Mesodermal cell (in vitro differentiated cells): ENCODE measurements at regions not wholly inside any gene's neighbourhood (a gene's known extent, or its start where the extent isn't known, plus 50 kb on each side); places are given as distances from the start of the nearest gene placed in this dataset.

ENCODE experiments used
- H3K27ac ChIP-seq: 2 replicates; pipeline ENCODE4 v1.7.0; 2013; ENCODE audit warnings: mild to moderate bottlenecking, low read depth, low read length, moderate library complexity; ENCODE audit not compliant: severe bottlenecking
- H3K36me3 ChIP-seq: 2 replicates; pipeline ENCODE4 v1.7.1; 2013; ENCODE audit warnings: mild to moderate bottlenecking, low read length, moderate library complexity; ENCODE audit not compliant: control insufficient read depth, insufficient read depth
- H3K4me1 ChIP-seq: one replicate; pipeline ENCODE4 v1.7.1; 2013; ENCODE audit warnings: mild to moderate bottlenecking, low read length; ENCODE audit not compliant: insufficient read depth, control insufficient read depth, poor library complexity, severe bottlenecking
- H3K4me3 ChIP-seq: 2 replicates; pipeline ENCODE4 v1.7.0; 2013; ENCODE audit warnings: low read length, control low read depth, mild to moderate bottlenecking; ENCODE audit not compliant: insufficient read depth, poor library complexity, severe bottlenecking; ENCODE audit errors: extremely low read depth
- H3K9me3 ChIP-seq: 2 replicates; pipeline ENCODE4 v1.7.1; 2013; ENCODE audit warnings: mild to moderate bottlenecking, low read length, moderate library complexity; ENCODE audit not compliant: control insufficient read depth
- WGBS, 2 experiments: methylation state at CpG; one replicate each; pipeline ENCODE4 v1.1.5; 2013; ENCODE audit warnings: missing lambda C conversion rate in 2 of 2; ENCODE audit not compliant: insufficient coverage in 2 of 2; 5-methylcytosine and 5-hydroxymethylcytosine counted together

DNA sequence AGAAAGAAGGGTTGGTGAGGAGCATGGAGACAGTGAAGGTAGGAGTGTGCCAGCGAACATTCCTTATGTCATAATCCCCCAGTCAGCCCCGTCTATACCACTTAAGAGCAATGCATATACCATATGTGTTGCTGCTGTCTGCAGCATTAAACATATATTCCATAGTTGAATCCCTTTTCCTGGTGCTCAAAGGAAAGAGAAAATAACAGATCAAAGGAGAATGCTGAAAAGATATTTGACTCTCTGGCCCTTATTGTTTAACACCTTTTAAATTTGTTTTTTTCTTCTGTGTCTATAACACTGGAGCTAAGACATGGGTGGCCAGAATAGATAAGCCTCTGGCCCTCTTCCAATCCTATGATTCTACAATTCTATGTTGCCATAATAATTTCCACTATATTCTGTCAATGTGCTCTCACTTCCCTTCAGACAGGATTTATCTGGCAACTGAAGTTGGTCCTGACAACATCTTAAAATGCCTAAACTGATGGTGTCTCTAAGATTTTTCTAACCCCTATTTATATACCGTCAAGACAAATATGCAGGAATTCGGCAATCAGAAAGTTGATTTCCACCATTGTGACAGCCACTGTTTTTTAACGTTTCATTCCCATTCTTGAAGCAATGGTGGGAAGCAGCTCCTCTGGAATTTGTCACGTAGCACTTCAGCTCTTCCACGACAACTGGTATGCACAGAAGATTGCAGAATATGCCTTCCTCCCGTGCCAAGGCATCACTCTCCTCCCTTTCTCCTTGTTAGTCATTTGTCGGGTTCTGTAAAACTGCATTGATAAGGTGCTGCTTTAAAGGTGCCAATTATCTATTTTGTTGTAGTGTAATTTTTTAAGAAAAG lies 204.7 kb downstream of the BCAT1 start:
- Histone ChIP-seq H3K4me1 (peaks cover 32% of the 10 kb centered on the region), H3K27ac (peak overlapping the region; percentile 57)
- WGBS, 2 experiments: 54 to 56% methylated on average over 4 to 5 of the region's 9 CpGs

GRCh38 chr12:24742378-24742777 lies 206.5 kb downstream of the BCAT1 start:
- no peaks in the 10 kb centered on the region for H3K9me3 ChIP-seq
- peaks cover 37% of the 10 kb centered on the region for H3K4me1 ChIP-seq
- 86 to 96% methylated on average over 3 to 5 of the region's 5 CpGs for WGBS, 2 experiments
- no peaks in the 10 kb centered on the region for H3K36me3 ChIP-seq
- no peak overlapping the region for H3K4me3 ChIP-seq
- no peak overlapping the region for H3K27ac ChIP-seq

More for the DNA sequence above, 204.7 kb downstream of the BCAT1 start:
- Histone ChIP-seq H3K4me3 (no peak overlapping the region), H3K36me3 (no peaks in the 10 kb centered on the region), H3K9me3 (no peaks in the 10 kb centered on the region)

GRCh38 chr12:24741216-24741615 lies 207.7 kb downstream of the BCAT1 start:
- 90 to 93% methylated on average over 8 to 9 of the region's 9 CpGs for WGBS, 2 experiments
- no peak overlapping the region for H3K27ac ChIP-seq
- peaks cover 40% of the 10 kb centered on the region for H3K4me1 ChIP-seq
- H3K9me3 ChIP-seq: no peaks in the 10 kb centered on the region
- no peak overlapping the region for H3K4me3 ChIP-seq
- no peaks in the 10 kb centered on the region for H3K36me3 ChIP-seq

DNA sequence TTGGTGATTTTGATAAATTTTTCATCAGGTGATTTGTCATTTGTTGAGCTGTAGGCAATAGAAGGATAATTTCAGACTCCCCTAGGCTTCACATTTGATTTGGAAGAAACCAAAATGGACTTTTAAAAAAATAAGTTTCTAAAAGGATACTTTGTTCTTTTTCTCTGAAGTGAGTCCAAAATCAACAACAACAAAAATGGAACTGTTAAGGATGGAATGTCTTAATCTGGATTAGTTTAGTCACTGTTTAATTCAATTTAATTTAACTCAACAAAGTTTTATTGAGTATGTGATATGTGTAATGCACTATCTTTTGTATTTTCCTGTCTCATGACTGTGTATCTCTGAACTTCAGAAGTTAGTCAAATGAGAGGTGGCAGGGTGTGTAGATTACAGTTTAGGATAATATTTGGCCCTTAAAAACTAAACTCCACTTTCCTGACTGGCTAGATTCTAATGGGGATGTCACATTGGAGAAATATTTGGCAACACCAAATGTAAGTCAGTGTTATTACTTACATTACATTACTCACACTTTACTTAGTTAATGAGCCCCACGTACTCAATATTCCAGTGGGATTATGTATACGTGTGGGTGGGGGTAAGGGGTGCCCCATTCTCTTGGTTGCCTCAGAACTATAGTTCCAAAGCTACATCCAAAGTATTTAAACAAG lies 209.7 kb downstream of the BCAT1 start:
- H3K4me3 ChIP-seq: no peak overlapping the region
- H3K9me3 ChIP-seq: no peaks in the 10 kb centered on the region
- WGBS, 2 experiments: no CpG with 5 or more reads among the region's 2 CpGs
- H3K36me3 ChIP-seq: no peaks in the 10 kb centered on the region
- peaks cover 32% of the 10 kb centered on the region for H3K4me1 ChIP-seq
- H3K27ac ChIP-seq: no peak overlapping the region

GRCh38 chr12:24738441-24738840 lies 210.5 kb downstream of the BCAT1 start:
- Histone ChIP-seq H3K36me3 (no peaks in the 10 kb centered on the region), H3K4me1 (peaks cover 26% of the 10 kb centered on the region), H3K27ac (peak overlapping the region; percentile 30), H3K4me3 (no peak overlapping the region), H3K9me3 (no peaks in the 10 kb centered on the region)
- WGBS, 2 experiments: no CpG with 5 or more reads among the region's 2 CpGs

DNA sequence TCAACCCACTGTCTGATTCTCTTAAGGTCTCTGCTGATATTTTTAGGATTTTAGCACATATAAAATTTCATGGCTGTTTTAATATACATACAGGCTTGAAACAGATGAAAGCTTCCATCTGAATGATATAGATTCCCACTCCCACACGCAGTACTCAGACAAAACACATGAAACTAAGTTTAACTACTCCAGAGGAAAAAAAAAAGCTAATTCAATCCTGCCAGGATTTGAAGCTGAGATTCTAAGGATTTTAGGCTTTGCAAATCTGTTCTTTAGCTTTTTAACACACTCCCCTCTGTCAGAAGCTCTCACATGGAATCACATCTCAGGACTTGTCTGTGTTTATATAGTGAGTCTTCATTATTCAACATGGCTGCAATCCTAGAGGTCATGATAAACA lies 217.3 kb downstream of the BCAT1 start:
- WGBS, 2 experiments: no CpG with 5 or more reads among the region's 1 CpG
- Histone ChIP-seq H3K36me3 (no peaks in the 10 kb centered on the region), H3K4me1 (no peaks in the 10 kb centered on the region), H3K4me3 (no peak overlapping the region), H3K27ac (no peak overlapping the region), H3K9me3 (no peaks in the 10 kb centered on the region)

GRCh38 chr12:24730489-24730896 lies 218.4 kb downstream of the BCAT1 start:
- H3K27ac ChIP-seq: no peak overlapping the region
- no peaks in the 10 kb centered on the region for H3K4me1 ChIP-seq
- no peak overlapping the region for H3K4me3 ChIP-seq
- H3K36me3 ChIP-seq: no peaks in the 10 kb centered on the region
- H3K9me3 ChIP-seq: no peaks in the 10 kb centered on the region
- 100% methylated on average over 1 of the region's 1 CpG; no CpG with 5 or more reads in 1 of the 2 experiments for WGBS, 2 experiments

DNA sequence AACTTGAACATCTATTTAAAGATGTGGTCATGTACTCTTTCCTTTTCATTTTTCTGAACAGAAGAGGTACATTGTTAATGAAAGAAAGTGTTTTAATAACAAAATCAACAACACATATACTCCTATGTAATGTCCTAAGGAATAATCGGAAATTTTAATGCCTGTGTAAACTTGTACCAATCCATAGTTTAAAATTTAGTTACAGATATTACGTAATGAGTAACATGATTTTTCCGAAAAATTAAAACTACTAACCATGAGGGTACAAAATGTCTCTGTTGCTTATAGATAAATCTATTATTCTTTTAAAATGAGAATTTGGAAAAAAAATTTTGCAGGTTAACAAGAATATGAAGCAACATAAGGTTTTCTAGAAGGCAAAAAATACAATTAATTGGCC lies 220.1 kb downstream of the BCAT1 start:
- no CpG with 5 or more reads among the region's 3 CpGs for WGBS, 2 experiments
- Histone ChIP-seq H3K27ac (no peak overlapping the region), H3K36me3 (no peaks in the 10 kb centered on the region), H3K4me1 (no peaks in the 10 kb centered on the region), H3K9me3 (no peaks in the 10 kb centered on the region), H3K4me3 (no peak overlapping the region)

DNA sequence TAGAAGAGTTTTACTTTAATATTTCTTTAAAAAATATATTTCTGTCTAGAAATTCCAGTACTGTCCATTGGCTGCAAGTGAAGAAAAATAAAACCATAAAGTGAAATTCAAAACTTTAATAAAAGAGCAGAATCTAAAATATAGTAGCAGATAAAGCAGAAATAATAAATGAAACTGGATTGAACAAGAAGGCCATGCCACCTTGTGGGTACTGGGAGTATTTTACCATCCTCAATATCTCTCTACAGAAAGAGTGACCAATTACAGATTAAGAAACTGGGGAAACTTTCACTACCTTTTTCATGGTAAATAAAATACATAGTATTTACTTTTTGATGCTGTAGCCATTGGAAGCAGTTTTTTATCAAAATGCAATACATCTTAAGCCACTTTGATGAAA lies 220.5 kb downstream of the BCAT1 start:
- H3K9me3 ChIP-seq: no peaks in the 10 kb centered on the region
- no peak overlapping the region for H3K4me3 ChIP-seq
- no peaks in the 10 kb centered on the region for H3K4me1 ChIP-seq
- H3K36me3 ChIP-seq: no peaks in the 10 kb centered on the region
- no peak overlapping the region for H3K27ac ChIP-seq

GRCh38 chr12:24725616-24726015 lies 223.3 kb downstream of the BCAT1 start:
- no peaks in the 10 kb centered on the region for H3K4me1 ChIP-seq
- no peak overlapping the region for H3K4me3 ChIP-seq
- peaks cover 15% of the 10 kb centered on the region for H3K9me3 ChIP-seq
- WGBS, 2 experiments: 85 to 100% methylated on average over 1 of the region's 1 CpG
- no peaks in the 10 kb centered on the region for H3K36me3 ChIP-seq
- no peak overlapping the region for H3K27ac ChIP-seq

DNA sequence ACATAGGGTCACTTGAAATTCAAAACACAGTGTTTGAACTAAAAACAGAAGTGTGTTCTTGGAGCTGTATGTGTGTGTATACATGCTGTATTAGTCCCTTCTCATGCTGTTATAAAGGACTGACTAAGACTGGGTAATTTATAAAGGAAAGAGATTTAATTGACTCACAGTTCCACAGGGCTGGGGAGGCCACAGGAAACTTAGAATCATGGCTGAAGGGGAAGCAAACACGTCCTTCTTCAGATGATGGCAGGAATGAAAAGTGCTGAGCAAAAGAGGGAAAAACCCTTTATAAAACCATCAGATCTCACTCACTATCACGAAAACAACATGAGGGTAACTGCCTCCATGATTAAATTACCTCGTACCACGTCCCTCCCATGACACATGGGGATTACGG lies 224.1 kb downstream of the BCAT1 start:
- Histone ChIP-seq H3K36me3 (no peaks in the 10 kb centered on the region), H3K27ac (no peak overlapping the region), H3K9me3 (peaks cover 19% of the 10 kb centered on the region), H3K4me3 (no peak overlapping the region), H3K4me1 (no peaks in the 10 kb centered on the region)
- WGBS, 2 experiments: 100% methylated on average over 2 to 3 of the region's 5 CpGs
